ENCODE measurements at regions not wholly inside any gene's neighbourhood (a gene's known extent, or its start where the extent isn't known, plus 50 kb on each side); places are given as distances from the start of the nearest gene placed in this dataset.
A peak's percentile ranks its signal among the peaks of the same experiment; 100 is the strongest.
"Not testable (repeated sequence)": the region's sequence is repeated elsewhere in the genome, so short reads cannot be mapped to it uniquely, and the experiment has no call there.

- DNase-seq, result no peak
These were observed 126.0 kb upstream of the PZP start for GRCh38 chr12:9334041-9334692.

DNA sequence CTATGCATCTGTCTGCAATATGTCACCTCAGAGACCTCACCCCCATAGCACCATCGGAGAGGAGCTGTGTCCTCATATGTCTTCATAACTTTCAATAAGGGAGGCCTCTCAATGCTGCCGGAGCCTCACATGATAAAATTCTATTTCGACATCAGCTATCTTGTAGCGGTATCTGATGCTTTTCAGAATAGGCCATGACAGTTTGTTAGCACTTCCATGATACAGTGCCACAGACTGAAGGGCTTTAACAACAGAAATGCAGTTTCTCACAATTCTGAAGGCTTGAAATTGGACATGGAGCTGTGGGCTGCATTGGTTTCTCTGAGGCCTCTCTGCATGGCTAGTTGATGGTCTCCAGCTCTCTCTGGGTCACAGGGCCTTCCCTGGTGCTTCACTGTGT, 125.0 kb upstream of the PZP start:
- DNase-seq, result no peak

DNA sequence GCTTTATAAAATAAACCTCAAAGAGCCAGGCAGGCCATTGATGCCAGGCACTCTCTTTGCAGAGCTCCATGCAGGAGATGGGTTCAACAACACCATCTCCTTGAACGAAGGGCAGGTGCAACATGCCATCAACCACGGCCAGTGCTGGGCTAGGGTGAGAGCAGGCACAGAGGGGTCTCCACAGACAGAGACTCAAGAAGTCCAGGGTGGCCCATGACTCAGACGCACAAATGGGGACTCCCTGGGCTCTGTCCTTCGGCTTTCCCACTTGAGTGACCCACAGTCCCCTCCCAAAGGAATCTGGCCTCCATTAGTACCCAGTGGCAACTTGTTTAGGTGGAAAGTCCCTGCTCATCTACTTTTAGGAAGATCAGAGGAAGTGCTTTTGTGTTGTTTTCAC, 124.4 kb upstream of the PZP start:
- no peak for DNase-seq

- peak; percentile 29 for DNase-seq
These were observed 123.0 kb upstream of the PZP start for GRCh38 chr12:9331218-9331626.

- no peak for DNase-seq
These were observed 120.8 kb upstream of the PZP start for GRCh38 chr12:9329019-9329418.

GRCh38 chr12:9328065-9328464, 119.9 kb upstream of the PZP start:
- DNase-seq, result no peak

GRCh38 chr12:9327320-9327719, 119.1 kb upstream of the PZP start:
- DNase-seq, result no peak

DNA sequence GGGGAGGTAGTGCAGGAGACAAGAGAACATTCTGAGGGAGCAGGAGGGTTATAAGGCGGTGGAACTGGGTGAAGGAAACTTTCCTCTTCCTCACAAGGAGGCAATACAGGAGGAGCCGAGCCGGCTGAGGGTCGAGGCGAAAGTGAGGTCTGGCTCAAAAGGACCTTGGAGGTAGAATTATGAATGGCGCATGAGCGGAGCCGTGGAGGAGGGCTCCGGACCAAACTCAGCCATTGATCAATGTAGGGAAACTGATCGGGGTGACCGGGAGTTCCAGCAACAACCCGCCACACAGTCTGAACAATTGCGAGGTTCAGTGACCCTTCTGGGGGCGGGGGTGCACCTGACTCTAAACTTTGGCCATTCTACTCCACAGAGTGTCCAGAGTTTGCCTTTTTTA, 118.7 kb upstream of the PZP start:
- not testable (repeated sequence) for DNase-seq

GRCh38 chr12:9326085-9326484, 117.9 kb upstream of the PZP start:
- DNase-seq, result no peak

DNA sequence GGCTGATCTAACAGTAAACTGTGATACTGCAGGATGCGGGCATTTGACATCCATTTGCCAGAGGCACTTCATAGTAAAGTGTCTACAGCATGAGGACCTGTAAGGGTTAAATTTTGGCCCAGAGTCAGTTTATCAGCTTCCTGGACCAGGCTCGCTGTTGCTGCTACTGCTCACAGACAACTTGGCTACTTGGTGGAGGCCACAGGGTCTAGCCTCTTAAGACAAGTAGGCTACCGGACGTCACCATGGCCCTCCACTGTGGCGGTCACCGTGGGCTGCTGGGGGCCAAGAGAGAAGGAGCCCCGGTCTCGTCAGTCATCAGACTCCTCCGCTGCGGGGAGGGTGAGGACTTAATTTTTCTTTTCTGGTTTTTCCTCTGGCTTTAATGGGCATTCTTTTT, 117.3 kb upstream of the PZP start:
- DNase-seq, result no peak

DNA sequence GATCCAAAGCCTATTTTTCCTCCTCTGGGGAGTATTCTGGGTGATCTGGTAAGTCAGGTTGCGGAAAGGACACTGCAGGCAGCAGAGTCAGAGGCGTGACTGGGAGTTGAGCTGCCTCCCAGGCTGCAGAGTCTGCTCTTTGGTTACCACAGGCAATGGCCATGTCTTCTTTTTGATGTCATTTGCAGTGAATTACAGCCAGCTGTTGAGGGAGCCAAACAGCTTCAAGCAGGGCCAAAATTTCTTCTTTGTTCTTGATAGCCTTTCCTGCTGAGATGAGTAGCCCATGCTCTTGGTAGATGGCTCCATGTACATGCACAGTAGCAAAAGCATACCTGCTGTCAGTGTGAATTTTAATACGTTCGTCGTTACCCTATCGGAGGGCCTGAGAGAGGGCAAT, 116.6 kb upstream of the PZP start:
- no peak for DNase-seq

DNA sequence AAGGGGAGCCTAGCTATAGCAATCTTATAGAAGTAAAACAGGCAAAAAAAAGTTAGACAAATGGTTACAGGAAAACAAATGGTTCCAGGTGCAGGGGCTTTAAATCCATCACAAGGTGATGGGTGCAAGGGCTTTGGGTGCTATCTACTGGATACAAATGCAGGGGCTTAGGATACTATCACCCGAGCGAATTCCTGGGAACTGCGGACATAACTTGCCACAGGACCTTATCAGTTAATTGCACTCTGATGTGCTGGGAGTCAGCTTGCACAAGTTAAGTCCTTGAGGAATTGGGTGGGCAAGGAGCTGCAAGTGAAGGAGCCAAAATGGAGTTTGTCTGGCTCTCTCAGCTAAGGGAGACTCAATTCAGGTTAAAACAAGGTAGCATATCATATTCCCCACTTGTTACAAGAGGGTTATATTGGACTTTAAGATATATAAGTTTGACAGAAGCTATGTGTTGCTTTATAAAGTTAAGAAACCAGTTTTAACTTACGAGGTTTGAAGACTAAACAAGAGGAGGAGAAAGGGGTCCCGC, 115.0 kb upstream of the PZP start:
- DNase-seq, result no peak

DNA sequence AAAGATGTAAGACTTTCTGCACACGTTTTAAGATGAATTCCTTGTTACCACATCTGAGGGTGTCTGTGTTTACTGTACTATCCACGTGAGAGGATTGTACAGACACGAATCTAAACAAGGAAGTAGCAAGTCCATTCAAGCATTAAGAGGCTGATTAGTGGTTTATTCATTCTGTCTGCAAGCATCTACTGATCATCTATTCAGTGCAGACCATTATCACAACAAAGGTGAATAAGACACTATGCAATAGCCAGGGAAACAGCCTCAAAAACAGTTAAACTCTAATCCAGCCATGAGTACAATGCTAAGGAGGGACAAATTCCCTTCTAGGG, 111.6 kb upstream of the PZP start:
- no peak for DNase-seq

GRCh38 chr12:9319044-9319841, 111.0 kb upstream of the PZP start:
- DNase-seq, result no peak

GRCh38 chr12:9313479-9313878, 105.3 kb upstream of the PZP start:
- not testable (repeated sequence) for DNase-seq

DNA sequence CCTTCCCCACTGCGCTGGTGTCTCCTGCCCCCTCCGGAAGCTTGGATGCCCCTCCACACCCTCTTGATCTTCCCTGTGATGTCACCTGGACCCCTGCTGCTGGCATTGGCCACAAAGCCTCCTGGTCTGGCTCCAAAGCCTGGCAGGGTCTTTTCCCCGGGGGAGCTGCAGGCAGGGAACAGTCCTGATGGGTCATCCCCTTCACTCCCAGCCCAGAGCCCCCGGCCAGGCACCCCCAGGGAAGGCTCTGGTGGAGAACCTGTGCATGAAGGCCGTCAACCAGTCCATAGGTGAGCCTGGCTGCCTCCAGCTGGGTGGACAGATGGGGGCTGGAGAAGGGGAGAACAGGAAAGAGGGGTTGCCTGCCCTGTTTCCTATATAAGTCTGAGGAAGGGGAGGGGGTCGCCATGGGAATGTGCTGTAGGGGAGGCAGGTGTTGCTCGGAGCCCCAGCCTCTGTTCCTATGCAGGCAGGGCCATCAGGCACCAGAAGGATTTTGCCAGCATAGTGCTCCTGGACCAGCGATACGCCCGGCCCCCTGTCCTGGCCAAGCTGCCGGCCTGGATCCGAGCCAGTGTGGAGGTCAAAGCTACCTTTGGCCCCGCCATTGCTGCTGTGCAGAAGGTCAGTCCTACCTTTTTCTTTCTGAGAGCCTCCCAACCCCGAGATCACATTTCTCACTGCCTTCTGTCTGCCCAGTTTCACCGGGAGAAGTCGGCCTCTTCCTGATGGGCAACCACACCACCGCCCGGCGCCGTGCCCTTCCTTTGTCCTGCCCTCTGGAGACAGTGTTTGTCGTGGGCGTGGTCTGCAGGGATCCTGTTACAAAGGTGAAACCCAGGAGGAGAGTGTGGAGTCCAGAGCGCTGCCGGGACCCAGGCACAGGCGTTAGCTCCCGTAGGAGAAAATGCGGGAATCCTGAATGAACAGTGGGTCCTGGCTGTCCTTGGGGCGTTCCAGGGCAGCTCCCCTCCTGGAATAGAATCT, 104.5 kb upstream of the PZP start:
- DNase-seq, result not testable (repeated sequence)

DNA sequence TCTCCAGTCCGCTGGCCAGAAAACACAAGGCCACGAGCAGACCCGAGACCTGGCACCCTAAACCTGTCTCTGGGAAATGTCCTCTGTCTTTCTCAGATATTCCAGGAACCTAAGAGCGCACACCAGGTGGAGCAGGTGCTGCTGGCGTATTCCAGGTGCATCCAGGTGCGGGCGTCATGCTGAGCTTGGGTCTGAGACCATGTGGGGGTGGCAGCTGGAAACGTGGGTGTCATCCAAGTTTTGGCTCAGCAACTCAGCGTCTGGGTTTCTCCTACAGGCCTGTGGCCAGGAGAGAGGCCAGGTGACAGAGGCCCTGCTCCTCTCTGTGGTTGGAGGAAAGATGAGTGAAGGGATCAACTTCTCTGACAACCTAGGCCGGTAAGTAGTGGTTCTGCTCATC, 103.3 kb upstream of the PZP start:
- DNase-seq, result not testable (repeated sequence)

GRCh38 chr12:9310645-9311044, 102.5 kb upstream of the PZP start:
- not testable (repeated sequence) for DNase-seq

- not testable (repeated sequence) for DNase-seq
These were observed 101.6 kb upstream of the PZP start for GRCh38 chr12:9309749-9310148.

DNA sequence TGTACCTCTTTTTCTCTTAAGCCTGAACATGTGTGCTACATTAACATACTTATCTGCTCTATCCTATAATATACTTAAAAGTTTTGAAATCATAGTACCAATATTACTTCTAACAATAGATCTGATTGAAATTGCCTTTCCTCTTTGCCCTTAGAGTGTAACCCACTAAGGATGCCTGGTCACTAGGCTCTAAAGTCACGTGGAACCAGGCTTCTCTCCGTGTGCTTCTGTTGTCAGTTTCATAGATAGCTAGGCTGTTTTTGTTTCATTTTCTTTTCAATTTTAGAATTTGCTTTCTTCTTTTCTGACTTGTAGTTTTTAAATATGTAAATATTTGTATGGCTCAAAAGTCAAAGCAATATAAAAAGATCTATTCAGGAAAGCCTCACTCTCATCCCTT, 100.5 kb upstream of the PZP start:
- DNase-seq, result not testable (repeated sequence)

DNA sequence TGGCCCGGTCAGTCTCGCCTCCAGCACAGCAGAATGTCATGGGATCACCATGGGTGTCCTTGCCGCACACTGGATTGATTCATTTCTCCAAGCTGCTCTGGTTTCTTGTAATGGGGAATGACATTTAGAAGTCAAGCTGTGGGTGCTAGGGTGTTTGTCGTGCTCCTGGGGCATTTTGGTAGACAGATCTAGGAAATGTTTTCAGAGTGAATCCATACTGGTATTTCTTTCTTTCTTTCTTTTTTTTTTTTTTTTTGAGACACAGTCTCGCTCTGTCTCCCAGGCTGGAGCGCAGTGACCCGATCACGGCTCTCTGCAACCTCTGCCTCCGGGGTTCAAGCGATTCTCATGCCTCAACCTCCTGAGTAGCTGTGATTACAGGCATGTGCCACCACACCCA, 100.0 kb upstream of the PZP start:
- DNase-seq, result not testable (repeated sequence)

GRCh38 chr12:9307255-9307654, 99.1 kb upstream of the PZP start:
- not testable (repeated sequence) for DNase-seq

- DNase-seq, result not testable (repeated sequence)
These were observed 97.8 kb upstream of the PZP start for GRCh38 chr12:9306004-9306403.
